ENCODE measurements at regions not wholly inside any gene's neighbourhood (a gene's known extent, or its start where the extent isn't known, plus 50 kb on each side); places are given as distances from the start of the nearest gene placed in this dataset.

- H4K20me1 ChIP-seq (ENCODE audit: insufficient read depth, low read length) = no peaks in the 10 kb centered on the region
- in situ Hi-C loops (cut with MboI; ENCODE audit: low sequenced_read_pairs) (no loop called here), intact Hi-C loops (cut with micrococcal nuclease) (no loop called here), dilution Hi-C loops (cut with HindIII; ENCODE audit: low sequenced_read_pairs, unreplicated experiment) (no loop called here)
- H2AFZ ChIP-seq (replicated peaks; ENCODE audit: low read length, poor library complexity) = no peak overlapping the region
- no peak overlapping the region for H3K14ac ChIP-seq (replicated peaks; ENCODE audit: low read depth, low read length)
- POLR2A ChIA-PET (ENCODE audit: unreplicated experiment) = no interaction called here
- no TSS peak for BruUV-seq (replicated peaks)
- no peak overlapping the region for H2BK20ac ChIP-seq (ENCODE audit: low read depth, low read length)
- H3K9ac ChIP-seq (ENCODE audit: low read depth, low read length) = no peak overlapping the region
- no peak overlapping the region for H3K4ac ChIP-seq (ENCODE audit: low read depth, low read length)
- no peak overlapping the region for H3K27ac ChIP-seq (ENCODE audit: insufficient read depth, low read length)
- CTCF ChIA-PET = no interaction called here
- H2BK120ac ChIP-seq (ENCODE audit: low read depth, low read length) = no peak overlapping the region
- H2AK5ac ChIP-seq (ENCODE audit: low read depth, low read length) = no peak overlapping the region
- TF ChIP-seq CHD1 (IDR thresholded peaks at IDR 0.05; ENCODE audit: low read depth, low read length) (no peak), POLR2A (IDR thresholded peaks at IDR 0.05; ENCODE audit: low read depth, low read length) (no peak), NFE2L2 (IDR thresholded peaks at IDR 0.05; ENCODE audit: low read depth, low read length) (no peak), RFX5 (IDR thresholded peaks at IDR 0.05; ENCODE audit: low read depth, low read length) (no peak), CEBPB (IDR thresholded peaks at IDR 0.05; ENCODE audit: low read depth, low read length) (no peak), ELK1 (IDR thresholded peaks at IDR 0.05; ENCODE audit: borderline replicate concordance, low read depth, low read length) (no peak)
- ATAC-seq (ENCODE audit: low read depth) (no peak), DNase-seq (no peak)
- H2BK15ac ChIP-seq (ENCODE audit: low read depth, low read length) = no peak overlapping the region
- no peak overlapping the region for H3K23ac ChIP-seq (ENCODE audit: low read depth, low read length)
- H2AK9ac ChIP-seq (replicated peaks; ENCODE audit: low read depth, low read length, poor library complexity) = no peak overlapping the region
- no peaks in the 10 kb centered on the region for H3K36me3 ChIP-seq (ENCODE audit: control insufficient read depth, insufficient read depth, low read length)
- H3K56ac ChIP-seq (ENCODE audit: extremely low read depth, insufficient read depth, low read length) = no peak overlapping the region
- no peaks in the 10 kb centered on the region for H3K4me1 ChIP-seq (ENCODE audit: control insufficient read depth, insufficient read depth, low read length)
- H3K4me2 ChIP-seq (ENCODE audit: low read depth, low read length) = no peak overlapping the region
- H3K9me1 ChIP-seq (ENCODE audit: insufficient read depth, low read length) = no peaks in the 10 kb centered on the region
- no peak overlapping the region for H3K18ac ChIP-seq (ENCODE audit: low read depth, low read length)
- H3K27me3 ChIP-seq (ENCODE audit: control insufficient read depth, insufficient read depth, low read length) = no peaks in the 10 kb centered on the region
- no CpG with 5 or more reads among the region's 5 CpGs for WGBS, 2 experiments (ENCODE audit: extremely low coverage in 2 of 2, insufficient read length in 1 of 2)
- no peak overlapping the region for H4K5ac ChIP-seq (ENCODE audit: low read depth, low read length)
- H3K79me1 ChIP-seq (ENCODE audit: low read depth in 1 of 2, low read length in 2 of 2) = no peaks in the 10 kb centered on the region
- H3K4me3 ChIP-seq (ENCODE audit: insufficient read depth, low read depth, low read length) = no peak overlapping the region
- no peak overlapping the region for H4K91ac ChIP-seq (ENCODE audit: insufficient read depth, low read depth, low read length)
- H4K8ac ChIP-seq (ENCODE audit: low read depth in 2 of 2, low read length in 2 of 2) = no peak overlapping the region
- no peaks in the 10 kb centered on the region for H3K9me3 ChIP-seq (ENCODE audit: control insufficient read depth, insufficient read depth, low read length)
- no peak overlapping the region for H2BK5ac ChIP-seq (ENCODE audit: low read depth, low read length, poor library complexity, severe bottlenecking)
Measured at GRCh38 chr3:189403194-189403593, 228.0 kb upstream of the TP63 start.
